ENCODE measurements at regions not wholly inside any gene's neighbourhood (a gene's known extent, or its start where the extent isn't known, plus 50 kb on each side); places are given as distances from the start of the nearest gene placed in this dataset.

- no peak overlapping the region for H3K27ac ChIP-seq
- TF ChIP-seq CTCF (conservative IDR thresholded peaks at IDR 0.05), result no peak
- TF ChIP-seq ZFX (IDR thresholded peaks at IDR 0.05), result no peak
Observed at GRCh38 chr2:61640406-61640805, 102.2 kb upstream of the XPO1 start.

GRCh38 chr2:61639721-61640120 lies 101.6 kb upstream of the XPO1 start:
- H3K27ac ChIP-seq, result no peak overlapping the region
- no peak for TF ChIP-seq ZFX (IDR thresholded peaks at IDR 0.05)
- no peak for TF ChIP-seq CTCF (conservative IDR thresholded peaks at IDR 0.05)

GRCh38 chr2:61636686-61637085 lies 98.5 kb upstream of the XPO1 start:
- H3K27ac ChIP-seq, result no peak overlapping the region
- TF ChIP-seq ZFX (IDR thresholded peaks at IDR 0.05) (no peak), CTCF (conservative IDR thresholded peaks at IDR 0.05) (no peak)

GRCh38 chr2:61634512-61634911 lies 96.4 kb upstream of the XPO1 start:
- no peak for TF ChIP-seq CTCF (conservative IDR thresholded peaks at IDR 0.05)
- no peak for TF ChIP-seq ZFX (IDR thresholded peaks at IDR 0.05)
- no peak overlapping the region for H3K27ac ChIP-seq

- TF ChIP-seq ZFX (IDR thresholded peaks at IDR 0.05), result no peak
- TF ChIP-seq CTCF (conservative IDR thresholded peaks at IDR 0.05), result peak; percentile 17; the same call in 1 of the 2 replicates
- no peak overlapping the region for H3K27ac ChIP-seq
Observed at GRCh38 chr2:61633250-61633649, 95.1 kb upstream of the XPO1 start.

- H3K27ac ChIP-seq, result no peak overlapping the region
- TF ChIP-seq CTCF (conservative IDR thresholded peaks at IDR 0.05) (no peak), ZFX (IDR thresholded peaks at IDR 0.05) (no peak)
Observed at GRCh38 chr2:61632276-61633169, 94.4 kb upstream of the XPO1 start.

- H3K27ac ChIP-seq, result no peak overlapping the region
- TF ChIP-seq CTCF (conservative IDR thresholded peaks at IDR 0.05) (no peak), ZFX (IDR thresholded peaks at IDR 0.05) (no peak)
Observed at GRCh38 chr2:61631321-61631720, 93.2 kb upstream of the XPO1 start.

All from C4-2B (cell line).